HG03175 (cell line): ENCODE measurements at regions not wholly inside any gene's neighbourhood (a gene's known extent, or its start where the extent isn't known, plus 50 kb on each side); places are given as distances from the start of the nearest gene placed in this dataset.

ENCODE experiments used
- ATAC-seq: cut with Tn5 transposase; IDR thresholded peaks from one replicate; pipeline ENCODE4 v1.9.1; 2021; ENCODE audit warnings: mild to moderate bottlenecking, moderate library complexity; ENCODE audit not compliant: unreplicated experiment

DNA sequence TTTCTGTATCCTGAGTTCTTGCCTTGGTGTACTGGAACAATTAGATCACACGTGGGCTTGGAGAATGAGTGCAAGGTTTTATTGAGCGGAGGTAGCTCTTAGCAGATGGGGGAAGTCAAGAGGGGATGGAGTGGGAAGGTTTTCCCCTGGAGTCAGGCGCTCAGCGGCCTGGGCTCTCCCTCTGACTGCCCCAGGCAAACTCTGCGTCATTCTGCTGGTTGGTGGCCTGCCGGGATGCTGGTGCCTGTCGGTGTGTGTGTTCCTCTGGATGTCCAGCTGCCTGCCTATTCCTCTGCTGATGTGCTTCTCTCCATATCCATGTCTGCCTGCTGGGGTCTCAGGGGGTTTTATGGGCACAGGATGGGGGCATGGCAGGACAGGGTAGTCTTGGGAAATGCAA lies 111.0 kb downstream of the TRIB2 start:
- no peak for ATAC-seq

DNA sequence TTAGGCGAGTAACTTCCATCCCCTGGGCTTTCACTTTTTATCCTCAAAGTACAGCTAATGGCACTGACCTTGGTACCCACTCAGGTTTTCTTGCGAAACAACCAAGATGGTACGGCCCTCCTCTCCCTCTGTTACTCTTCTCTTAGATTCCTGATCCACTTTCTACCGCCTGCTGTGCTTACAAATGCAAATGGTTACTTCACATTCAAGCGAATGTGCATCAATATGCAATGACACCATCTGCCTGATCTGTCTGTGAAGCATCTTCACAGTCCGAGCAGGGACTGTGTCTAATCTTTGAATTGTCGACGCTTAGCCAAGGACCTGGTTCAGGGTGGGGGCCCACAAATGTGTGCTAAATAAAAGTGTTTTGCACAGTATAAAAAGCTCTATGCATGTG lies 112.2 kb downstream of the TRIB2 start:
- ATAC-seq: no peak

DNA sequence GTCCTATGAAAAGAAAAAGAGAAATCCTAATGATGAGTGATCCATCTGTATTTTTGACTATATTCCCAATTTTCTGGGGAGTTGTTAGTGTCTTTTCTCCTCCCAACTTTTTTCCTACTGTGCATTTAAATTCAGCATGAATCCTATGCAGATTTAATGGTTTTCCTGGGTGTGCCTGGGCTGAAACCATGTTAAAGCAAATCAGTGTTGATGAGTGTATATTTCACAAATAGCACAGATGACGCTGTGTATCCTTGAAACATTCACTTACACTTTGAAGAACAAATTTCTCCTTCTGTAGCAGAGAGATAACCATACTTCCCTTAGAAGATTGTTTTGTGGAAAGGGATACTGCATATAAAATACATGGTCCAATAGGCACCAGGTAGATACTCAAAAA lies 114.3 kb downstream of the TRIB2 start:
- ATAC-seq: no peak

DNA sequence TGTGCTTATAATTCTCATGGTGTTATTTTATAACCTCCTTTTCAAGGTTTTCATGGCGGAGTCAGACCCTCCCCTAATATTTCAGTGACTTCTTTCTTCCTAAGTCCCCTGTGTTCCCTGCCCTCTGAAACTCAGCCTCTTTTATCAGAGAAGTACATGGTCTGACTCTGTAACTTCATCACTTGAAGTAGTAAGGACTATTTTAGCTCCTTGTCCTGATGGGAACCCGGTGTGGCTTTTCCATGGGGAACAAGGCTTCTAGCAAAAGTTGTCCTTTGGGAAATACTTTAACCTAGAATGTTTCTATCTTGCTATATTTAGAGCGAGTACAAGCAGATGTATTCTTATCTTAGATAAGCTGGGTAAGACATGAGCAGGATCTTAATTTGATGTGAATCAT lies 117.5 kb downstream of the TRIB2 start:
- no peak for ATAC-seq

DNA sequence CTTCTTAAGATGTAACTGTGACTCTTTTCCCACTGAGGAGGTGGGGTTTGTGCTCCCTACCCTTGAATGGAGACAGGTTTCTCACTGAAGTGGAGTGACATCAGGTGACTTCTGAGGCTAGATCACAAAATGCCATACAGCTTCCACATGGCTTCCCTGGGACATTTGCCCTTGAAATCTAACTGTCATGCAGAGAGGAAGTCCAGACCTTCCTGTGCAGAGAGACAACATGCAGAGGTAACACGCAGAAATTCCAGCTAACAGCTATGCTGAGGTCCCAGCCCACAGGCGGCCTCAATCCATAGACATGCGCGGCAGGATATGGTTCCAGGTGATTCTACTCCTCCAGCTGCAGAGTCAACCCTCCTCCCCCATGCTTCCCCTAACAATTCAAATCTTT lies 119.0 kb downstream of the TRIB2 start:
- no peak for ATAC-seq

DNA sequence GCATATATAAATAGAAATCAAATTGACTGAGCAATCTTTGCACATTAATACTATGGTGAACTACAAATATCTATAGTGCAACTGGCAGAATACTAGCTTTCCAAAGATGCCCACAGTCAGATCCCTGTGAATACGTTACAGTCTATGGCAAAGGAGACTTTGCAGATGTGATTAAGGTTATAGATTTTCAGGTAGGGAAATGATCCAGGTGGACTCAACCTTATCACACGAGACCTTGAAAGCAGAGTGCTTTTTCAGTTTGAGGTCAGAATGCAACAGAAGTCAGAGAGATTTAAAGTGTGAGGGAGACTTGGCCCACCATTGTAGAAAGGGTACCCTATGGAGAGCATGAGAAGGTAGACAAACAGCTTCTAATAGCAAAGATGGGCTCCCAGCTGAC lies 122.6 kb downstream of the TRIB2 start:
- no peak for ATAC-seq

DNA sequence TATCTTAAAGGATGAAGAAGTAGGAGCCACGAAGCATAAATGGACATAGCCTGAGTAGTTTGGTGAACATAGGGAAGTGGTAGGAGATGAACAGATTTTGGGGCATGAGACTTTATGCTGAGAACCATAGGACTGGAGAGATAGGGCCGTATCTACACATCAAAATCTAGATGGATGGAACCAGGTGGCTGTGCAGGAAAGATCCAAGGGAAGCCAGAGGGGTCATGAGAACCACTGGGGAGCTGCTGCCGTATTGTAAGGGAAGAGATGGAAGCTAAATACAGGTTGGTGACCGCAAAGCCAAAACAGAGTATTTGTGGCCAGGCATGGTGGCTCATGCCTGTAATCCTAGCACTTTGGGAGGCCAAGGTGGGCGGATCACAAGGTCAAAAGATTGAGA lies 124.3 kb downstream of the TRIB2 start:
- ATAC-seq: no peak

DNA sequence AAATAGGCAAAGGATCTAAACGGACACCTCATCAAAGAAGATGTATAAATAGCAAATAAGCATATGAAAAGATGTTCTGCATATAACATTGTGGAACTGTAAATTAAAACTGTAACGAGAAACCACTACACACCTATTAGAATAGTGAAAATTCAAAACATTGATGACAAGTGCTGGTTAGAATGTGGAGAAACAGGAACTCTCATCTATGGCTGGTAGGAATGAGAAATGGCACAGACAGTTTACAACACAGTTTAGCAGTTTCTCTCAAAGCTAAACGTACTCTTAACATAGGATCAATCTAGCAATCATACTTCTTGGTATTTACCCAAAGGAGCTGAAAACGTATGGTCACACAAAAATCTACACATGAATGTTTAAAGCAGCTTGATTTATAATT lies 126.2 kb downstream of the TRIB2 start:
- ATAC-seq: no peak

DNA sequence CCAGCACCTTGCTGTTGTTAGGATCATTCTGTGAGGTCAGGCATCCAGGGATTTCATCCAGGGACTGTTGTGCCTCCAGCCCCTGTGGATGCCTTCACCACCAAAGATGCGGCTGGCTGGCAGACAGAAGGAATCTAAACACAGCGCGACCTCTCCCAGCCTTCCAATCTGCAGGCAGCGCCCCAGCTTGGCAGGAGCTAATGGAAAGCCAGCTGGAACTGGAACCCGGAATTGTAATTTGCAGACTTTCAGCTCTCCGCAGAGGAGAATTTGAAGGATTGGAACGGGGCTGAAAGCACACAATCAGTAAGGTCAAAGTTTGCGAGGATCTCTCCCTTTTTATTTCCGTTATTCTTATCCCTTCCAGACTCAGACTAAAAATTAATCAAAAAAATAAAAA lies 127.8 kb downstream of the TRIB2 start:
- no peak for ATAC-seq

DNA sequence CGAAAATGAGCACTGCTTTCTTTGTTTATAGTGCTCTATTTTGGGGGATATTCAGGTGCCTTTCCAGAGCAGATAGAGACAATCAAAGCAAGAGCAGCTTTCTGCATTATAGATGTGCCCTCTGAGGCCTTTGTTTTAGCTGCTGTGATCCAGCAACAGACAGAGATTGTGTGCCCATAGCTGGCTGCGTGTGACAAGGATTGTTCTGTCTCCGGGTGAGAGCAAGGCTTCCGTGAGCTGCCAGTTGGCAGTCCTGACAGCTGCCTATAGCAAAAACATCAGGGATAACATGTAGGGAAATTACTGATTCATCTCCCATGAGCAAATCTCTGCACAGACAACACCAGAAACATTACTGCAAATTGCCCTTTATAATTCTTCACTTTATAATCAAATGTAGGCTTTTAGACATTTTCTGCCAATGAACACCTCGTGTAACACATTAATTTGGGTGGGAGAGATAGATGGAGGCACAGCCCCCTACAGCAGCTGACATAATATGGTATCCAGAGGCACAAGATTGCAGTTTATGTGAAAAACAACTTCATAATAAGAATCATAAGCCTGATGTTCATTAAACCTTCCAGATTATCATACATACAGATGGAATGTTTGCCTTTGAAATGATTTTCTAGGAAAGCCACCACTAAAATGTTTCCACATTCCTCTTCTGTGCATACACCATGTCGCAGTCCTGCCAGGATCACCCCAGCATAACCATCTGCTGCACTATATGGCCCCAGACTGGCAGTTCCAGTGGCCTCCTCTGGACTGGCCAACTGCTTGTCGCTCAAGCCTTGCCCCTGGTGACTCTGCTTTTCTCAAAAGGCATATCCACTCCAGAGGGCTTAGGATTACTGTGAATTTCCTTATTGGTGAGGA lies 131.2 kb downstream of the TRIB2 start:
- ATAC-seq: no peak

DNA sequence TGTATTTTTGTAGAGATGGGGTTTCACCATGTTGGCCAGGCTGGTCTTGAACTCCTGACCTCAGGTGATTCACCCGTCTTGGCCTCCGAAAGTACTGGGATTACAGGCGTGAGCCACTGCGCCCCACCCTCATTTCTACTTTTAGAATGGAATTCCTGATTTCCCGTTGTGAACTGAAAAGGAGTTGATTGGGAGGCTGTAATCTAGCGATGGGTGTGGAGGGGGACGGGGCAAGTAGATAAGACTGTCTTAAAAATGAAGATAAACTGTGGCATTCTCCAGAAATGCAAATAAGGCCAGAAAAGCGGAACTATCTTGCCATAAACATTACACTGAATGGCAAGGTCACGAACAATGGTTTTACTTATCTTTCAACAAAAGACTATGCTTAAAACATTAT lies 135.4 kb downstream of the TRIB2 start:
- no peak for ATAC-seq

DNA sequence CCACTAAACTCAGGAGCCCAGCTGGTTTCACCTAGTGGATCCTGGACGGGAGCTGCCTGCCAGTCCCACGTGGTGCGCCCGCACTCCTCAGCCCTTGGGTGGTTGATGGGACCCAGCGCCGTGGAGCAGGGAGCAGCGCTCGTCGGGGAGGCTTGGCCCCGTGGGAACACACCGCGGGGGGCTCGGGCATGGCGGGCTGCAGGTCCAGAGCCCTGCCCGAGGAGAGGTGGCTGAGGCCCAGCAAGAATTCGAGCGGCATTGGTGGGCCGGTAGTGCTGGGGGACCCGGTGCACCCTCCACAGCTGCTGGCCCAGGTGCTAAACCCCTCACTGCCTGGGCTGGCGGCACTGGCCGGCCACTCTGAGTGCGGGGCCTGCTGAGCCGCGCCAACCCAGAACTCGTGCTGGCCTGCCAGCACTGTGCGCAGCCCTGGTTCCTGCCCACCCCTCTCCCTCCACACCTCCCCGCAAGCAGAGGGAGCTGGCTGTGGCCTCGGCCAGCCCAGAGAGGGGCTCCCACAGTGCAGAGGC lies 137.3 kb downstream of the TRIB2 start:
- ATAC-seq: no peak

DNA sequence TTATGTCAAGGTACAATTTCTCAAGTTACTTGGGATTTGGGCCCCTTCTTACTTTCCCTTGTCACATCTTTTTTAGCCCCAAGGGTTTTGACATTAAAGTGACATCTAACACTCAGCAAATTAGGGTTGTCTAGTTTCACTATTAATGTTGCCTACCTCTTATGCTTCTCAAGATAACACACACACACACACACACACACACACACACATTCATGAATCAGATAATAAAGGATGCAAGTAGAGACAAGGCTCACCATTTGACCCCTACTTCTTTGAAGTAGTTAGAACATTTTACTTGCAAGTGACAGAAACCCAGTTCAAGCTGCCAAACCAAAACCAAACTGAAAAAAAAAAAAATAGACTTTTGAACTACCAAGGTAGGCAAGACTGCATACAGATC lies 138.8 kb downstream of the TRIB2 start:
- no peak for ATAC-seq

DNA sequence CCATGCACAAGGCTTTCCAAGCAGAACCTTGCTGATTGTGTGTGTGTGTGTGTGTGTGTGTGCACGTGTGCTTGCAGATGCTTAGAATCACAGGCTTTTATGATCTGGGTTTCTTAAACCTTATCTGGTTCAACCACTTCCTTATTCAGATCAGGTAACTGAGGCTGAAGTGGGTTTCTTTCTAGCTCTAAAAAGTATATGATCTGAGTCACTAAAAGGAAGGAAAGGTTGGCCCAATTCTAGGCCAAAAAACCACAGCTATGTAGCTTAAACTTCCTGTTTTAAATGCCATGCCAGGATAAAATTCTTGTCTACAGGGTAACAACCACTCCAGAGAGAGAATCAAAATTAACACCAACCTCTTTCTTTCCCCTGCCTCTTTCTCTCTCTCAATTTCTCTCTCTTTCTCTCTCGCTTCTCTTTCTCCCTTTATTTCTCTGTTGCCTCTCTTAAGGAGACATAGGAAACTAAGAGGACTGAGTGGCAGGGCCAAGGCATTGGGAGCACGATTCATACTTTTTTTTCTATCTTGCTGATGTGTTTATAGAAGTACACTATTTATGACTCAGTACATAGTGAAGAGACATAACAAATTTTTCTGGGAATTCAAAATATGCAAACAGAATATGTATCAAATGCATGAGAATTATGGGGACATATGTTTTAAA lies 140.3 kb downstream of the TRIB2 start:
- ATAC-seq: no peak

DNA sequence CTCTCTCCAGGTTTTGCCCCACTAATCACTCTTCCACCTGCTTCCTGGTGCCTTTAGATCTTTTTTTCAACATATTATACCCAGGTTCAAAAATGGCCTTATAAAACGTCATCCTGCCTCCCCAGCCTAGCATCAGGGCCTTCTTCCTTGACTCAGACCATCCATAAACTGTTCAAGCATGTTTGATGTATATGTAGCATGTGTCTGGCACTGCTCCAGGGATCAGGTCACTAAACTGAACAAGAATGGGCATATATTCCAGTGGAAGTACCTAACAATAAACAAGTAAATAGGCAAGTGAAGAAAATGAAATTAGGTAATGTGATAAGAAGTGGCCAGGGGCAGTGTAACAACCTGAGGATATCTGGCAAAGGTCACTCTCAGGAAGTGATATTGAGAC lies 141.2 kb downstream of the TRIB2 start:
- ATAC-seq: no peak

DNA sequence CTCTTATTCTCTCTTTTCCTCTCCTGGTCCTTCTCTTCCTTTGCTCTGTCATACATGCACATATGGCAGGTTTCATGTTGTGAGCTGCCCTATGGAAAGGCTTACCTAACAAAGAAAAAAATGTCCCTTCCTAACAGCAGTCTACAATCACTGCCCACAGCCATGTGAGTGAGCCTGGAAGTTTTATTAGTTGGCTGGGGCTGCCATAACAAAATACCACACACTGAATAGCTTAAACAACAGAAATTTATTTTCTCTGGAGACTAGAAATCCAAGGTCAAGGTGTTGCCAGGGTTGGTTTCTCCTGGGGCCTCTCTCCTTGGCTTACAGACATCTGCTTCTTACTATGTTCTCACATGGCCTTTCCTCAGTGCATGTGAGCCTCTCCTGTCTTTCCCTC lies 142.1 kb downstream of the TRIB2 start:
- ATAC-seq: no peak

DNA sequence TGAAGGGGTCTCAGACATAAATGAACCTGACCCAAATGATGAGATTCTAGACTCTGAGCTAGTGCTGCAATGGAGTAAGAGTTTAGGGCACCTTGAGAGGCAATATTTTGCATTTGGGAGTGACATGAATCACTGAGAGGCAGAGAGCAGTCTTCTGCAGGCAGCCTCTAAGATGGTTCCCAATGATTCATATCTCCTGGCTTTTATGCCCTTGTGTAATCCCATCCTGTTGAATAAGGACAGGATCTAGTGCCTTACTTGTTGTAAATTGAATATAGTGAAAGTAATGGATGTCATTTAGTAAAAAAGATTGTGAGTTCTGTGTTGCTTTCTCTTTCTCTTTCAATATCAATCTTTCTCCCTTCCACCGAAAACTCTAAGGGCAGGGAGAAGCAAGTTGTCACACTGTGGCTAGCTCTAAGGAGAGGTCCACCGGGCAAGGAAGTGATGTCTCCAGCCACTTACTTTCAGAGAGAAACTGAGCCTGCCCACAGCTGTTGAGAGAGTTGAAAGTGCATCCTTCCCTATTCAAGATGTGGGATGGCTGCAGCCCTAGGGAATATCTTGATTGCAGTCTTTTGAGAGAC lies 144.7 kb downstream of the TRIB2 start:
- ATAC-seq: no peak

DNA sequence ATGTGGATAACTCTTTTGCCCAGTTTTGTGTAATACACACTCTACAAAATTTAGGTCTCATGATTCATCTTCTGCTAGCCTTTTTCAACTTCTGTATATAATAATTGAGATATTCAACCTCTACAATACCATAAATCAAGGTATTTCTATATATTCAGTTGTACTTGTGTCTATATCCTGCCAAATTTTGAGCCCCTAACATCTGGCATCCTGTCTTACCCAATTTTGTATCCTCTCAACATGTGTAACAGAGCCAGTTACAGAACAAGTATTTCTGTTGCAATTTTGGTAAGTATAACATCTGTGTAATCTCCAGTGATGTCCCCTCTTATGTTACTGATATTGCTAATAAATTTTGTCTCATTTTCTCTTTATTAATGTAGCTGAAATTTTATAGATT lies 145.8 kb downstream of the TRIB2 start:
- ATAC-seq: no peak

DNA sequence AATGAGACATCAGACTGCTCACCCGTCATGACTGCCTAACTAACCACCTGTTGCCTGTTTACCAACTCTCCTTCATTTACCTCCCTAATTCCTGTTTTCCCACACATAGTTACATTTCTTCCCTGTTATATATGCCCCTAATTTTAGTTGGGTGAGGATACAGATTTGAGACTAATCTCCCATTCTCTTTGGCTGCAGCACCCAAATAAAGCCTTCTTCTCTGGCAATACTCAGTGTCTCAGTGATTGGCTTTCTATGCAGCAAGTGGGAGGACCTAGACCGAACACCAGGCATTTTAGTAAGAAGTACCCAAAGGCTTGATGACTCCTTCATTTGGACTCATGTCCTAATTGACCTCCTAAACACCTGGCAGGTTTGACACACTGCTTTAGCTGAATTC lies 147.2 kb downstream of the TRIB2 start:
- ATAC-seq: no peak

DNA sequence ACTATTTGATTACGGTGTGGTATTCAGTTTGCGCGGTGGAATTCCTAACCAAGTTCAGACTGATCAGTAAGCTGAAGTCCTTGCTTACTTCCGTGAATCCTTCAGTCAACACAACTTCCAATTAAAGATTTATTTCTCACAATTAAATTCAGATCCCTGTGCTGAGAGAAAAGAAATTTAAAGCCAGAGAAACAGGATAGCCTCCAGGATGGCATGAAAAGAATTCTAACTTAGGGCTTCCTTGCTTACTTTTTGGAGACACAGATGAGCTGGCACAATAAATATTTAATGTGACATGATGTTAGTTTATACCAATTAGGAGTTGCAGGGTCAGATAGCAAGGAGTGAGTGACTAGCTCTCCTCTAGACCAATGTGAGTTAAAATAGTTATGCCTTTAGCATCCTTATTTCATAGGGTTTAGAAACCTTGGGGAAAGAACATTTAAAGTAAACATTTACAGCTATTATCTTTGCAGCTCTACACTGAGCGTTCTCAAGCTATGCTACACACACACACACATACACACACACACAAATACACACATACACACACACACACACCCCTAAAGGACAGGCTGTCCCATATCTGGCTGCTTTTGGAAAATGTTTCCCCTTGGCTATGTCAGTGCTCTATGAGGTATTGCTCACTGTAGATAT lies 151.0 kb downstream of the TRIB2 start:
- ATAC-seq: no peak

DNA sequence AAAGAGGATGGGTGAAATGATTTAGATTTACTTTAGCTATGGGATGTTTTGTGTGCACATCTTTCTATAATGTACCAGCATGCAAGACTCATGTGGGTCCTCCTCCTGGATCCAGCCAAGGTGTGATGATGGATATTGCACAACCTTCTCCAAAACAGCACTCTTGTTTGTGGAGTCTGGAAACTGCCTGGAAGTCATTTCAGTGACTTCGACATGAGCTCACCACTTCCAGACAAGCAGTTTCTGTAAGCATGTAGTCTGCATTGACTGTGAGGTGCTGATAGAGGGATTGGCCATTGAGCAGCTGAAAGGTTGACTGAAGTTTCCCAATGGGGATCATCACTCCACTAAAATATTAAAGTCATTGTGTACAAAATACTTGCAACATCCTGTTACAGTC lies 154.0 kb downstream of the TRIB2 start:
- ATAC-seq: no peak
